HG03139 (cell line): ENCODE measurements at regions not wholly inside any gene's neighbourhood (a gene's known extent, or its start where the extent isn't known, plus 50 kb on each side); places are given as distances from the start of the nearest gene placed in this dataset.
"Not testable (repeated sequence)": the region's sequence is repeated elsewhere in the genome, so short reads cannot be mapped to it uniquely, and the experiment has no call there.

ENCODE experiments used
- ATAC-seq: cut with Tn5 transposase; IDR thresholded peaks from one replicate; pipeline ENCODE4 v1.9.1; 2021; ENCODE audit not compliant: unreplicated experiment

GRCh38 chr12:31215518-31216232 is 110.3 kb downstream of the SINHCAF start:
- no peak for ATAC-seq

- no peak for ATAC-seq
Observed at GRCh38 chr12:31216479-31216878, 109.5 kb downstream of the SINHCAF start.

- no peak for ATAC-seq
Observed at GRCh38 chr12:31217356-31218130, 108.4 kb downstream of the SINHCAF start.

GRCh38 chr12:31218203-31219025 is 107.5 kb downstream of the SINHCAF start:
- ATAC-seq, result no peak

- no peak for ATAC-seq
Observed at GRCh38 chr12:31219521-31219920, 106.4 kb downstream of the SINHCAF start.

GRCh38 chr12:31220061-31220460 is 105.9 kb downstream of the SINHCAF start:
- ATAC-seq, result no peak

DNA sequence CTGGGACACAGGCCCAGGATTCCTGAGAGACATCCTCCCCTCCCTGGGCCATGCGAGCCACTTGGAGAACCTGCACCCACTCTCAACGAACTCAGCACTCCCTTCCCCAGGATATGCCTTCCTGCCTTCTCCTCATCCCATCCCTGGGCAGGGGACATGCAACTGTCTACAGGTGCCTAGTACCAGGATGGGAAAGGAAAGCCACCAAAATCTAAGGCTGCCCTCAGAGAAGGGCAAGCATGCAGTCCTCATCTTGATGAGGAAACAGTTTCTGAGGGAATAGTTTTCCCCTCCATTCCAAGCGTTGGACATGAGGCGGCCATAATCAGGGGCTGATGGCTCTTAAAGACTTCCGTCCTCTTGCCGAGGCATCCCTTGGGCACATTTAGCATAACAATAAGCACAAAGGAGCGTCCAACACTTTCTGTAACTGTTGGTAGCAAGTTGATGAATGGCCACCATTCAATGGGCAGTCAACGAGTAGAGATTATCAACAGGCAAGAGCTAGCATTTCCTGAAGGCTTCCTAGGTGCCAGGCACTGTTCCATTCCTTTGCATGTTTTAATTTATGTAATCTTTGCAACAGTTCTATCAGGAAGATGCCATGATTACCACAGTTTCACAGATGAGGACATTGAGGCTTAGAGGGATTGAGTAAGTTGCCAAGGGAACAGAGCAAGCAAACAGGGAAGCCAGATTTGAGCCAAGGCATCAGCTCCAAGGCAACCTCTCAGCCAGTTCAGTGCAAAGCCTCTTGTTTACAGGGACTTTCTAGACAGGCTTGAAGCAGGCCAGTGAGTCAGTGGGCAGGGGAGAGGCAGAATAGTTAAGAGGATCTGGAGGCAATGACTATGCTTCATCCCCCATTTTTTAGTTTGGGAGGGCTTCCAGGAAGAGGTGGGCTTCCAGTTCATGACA is 105.1 kb downstream of the SINHCAF start:
- no peak for ATAC-seq

- no peak for ATAC-seq
Observed at GRCh38 chr12:31221551-31221945, 104.4 kb downstream of the SINHCAF start.

DNA sequence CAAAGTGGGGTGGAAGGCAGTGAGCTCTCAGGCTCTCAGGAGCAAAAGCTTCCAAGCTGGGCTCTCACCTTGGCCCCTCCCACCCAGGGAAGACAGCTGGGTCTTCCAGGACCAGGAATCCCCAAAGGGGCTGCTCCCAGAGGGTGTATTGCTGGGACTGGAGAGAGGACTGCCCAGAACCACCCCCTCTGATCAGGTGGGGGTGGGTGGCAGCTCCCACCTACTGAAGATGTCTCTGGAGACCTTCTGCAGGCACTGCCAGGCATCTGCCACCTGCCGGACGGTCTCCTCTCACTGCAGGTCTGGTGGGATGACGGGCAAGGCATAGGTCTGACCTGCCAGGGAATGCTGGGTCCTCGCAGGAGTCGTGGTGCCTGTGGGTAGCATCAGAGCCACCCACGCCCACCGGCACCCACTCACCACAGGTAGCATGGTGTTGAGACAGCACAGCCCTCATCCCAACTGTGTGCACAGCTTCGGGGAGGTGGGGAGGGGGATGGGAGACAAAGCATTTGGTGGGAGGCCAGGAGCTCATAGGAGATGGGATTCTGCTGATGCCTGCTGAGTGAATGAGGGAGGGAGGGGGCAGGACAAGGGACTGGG is 103.2 kb downstream of the SINHCAF start:
- no peak for ATAC-seq

DNA sequence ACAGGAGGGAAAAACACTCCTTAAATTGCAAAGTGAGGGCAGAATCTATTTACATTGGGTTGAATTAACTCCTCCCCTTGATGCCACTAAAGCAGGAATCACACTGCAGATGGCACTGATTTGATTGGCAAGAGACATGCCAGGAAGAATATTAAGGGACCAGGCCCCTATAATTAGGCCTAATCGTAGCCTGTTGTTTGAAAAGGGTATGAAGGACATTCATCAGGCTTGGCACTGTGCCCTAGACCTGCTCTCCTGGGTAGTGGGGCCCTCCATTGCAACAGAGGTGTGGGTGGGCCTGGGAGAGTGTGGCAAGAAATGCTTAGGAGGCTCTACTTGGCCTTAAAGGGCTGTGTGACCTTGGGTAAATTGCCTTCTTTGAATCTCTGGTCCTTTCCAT is 102.3 kb downstream of the SINHCAF start:
- ATAC-seq, result not testable (repeated sequence)

DNA sequence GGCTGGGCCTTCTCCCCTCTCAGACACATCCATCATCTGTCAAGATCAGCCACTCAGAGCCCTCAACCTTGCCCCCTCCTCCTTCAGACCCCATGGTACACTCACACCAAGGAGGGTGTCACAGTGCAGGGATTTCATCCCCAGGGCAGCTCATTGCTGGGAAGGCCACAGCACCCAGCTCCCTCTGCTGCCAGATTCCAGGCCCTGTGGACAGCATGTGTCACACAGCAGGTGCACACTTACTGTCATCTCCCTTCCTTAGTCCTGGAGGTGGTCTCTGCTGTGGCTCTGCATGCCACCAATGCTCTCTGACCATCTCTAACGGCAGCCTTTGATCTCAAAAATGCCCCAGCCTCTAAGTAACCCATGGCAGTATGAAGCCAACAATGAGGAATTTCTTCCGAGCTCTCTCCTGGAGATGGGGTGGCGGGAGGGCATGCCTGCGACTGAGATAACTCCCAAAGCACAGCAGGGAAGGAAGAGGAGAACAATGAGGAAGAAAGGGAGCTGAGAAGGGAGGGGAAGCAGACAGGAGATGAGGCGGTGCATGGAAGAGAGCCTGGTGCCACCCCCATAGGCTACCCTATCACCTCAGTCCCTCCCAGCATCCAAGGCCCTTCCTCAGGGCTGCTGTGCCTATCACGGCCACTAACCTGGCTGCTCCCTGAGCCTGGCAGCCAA is 101.0 kb downstream of the SINHCAF start:
- ATAC-seq, result no peak

- ATAC-seq, result no peak
Observed at GRCh38 chr12:31225656-31226535, 100.1 kb downstream of the SINHCAF start.

DNA sequence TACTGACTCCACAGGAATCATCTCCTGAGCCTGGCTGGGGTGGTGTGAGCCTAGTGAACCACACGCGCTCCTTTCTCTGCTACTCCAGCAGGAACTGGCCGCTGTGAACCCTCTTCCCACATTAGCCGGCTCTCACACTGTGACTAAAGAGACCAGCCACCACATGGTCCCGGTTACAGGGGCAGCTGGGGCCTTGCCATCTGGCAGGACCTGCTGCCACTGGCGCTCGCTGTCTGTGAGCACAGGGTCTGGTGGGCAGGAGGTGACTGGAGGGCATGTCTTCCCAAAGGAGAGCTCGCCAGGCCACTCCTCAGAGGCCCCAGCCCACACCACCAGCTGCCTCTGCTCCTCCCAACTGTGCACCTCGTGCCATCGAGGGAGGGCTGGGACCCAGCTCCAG is 99.3 kb downstream of the SINHCAF start:
- no peak for ATAC-seq

GRCh38 chr12:31227401-31227981 is 98.5 kb downstream of the SINHCAF start:
- ATAC-seq, result no peak

DNA sequence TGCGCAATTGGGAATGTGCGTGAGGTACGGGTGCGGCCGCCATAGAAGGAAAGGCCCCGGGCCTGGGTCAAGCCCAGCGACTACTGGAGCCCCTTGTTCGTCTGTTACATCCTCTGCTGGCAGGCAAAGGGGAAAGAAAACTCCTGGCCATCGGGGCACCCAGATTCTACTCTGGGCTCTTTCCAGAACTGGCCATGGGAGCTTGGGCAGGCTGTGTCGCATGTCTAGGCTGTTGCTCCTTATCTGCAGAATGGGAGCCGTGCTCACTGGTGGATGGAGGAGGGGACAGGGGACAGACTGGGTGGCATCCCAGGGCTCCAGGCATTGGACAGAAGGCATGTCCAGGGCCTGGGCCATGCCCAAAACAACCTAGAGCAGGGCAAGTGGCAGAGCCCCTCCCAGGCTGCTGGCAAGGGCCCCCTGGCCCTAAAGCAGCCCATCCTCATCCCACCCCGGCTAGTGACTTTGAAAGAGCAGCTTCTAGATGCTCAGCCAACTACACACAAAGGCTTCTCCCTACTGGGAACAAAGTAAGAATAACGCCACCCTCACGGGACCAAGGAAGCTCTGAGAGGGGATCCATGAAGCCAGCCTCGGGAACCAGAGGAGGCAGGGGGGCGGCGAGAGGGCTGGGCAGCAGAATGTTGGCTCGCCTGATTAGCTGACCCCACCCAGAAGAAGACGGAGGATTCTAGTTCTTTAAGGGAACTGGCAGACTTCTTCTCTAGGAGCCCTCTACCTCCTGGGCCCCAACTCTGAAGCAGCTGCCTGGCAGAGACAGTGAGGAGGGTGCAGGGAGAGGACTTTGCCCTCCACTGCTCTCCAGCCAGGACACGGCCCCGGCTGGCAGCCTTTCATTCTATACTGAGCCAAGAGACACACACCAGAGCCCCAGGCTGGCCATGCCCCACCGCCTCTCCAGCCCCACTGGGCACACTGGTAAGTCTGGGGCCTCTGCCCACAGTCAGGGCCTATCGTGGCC is 96.8 kb downstream of the SINHCAF start:
- no peak for ATAC-seq

DNA sequence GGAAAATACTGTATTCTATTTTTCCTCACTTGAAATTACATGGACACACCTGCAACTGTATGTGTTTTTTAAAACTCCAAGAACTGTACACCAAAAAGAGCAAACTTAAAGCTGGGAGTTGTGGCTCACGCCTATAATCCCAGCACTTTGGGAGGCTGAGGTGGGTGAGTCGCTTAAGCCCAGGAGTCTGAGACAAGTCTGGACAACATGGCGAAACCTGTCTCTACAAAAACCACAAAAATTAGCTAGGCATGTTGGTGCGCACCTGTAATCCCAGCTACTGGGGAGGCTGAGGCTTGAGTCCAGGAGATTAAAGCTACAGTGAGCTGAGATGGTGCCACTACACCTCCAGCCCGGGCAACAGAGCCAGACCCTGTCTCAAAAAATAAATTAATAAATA is 95.9 kb downstream of the SINHCAF start:
- ATAC-seq, result no peak
